Stimulated activated CD8-positive, alpha-beta memory T cell treated with anti-CD3 and anti-CD28 coated beads, Interleukin-12 subunit alpha, Interleukin-12 subunit beta, amount 100 ng/mL, for 24 hours (primary cell): ENCODE measurements at regions not wholly inside any gene's neighbourhood (a gene's known extent, or its start where the extent isn't known, plus 50 kb on each side); places are given as distances from the start of the nearest gene placed in this dataset.

Experiments used
- DNase-seq: peaks from one replicate; pipeline ENCODE4 v3.0.0-alpha.2; 2020; ENCODE audit errors: extremely low read depth

DNA sequence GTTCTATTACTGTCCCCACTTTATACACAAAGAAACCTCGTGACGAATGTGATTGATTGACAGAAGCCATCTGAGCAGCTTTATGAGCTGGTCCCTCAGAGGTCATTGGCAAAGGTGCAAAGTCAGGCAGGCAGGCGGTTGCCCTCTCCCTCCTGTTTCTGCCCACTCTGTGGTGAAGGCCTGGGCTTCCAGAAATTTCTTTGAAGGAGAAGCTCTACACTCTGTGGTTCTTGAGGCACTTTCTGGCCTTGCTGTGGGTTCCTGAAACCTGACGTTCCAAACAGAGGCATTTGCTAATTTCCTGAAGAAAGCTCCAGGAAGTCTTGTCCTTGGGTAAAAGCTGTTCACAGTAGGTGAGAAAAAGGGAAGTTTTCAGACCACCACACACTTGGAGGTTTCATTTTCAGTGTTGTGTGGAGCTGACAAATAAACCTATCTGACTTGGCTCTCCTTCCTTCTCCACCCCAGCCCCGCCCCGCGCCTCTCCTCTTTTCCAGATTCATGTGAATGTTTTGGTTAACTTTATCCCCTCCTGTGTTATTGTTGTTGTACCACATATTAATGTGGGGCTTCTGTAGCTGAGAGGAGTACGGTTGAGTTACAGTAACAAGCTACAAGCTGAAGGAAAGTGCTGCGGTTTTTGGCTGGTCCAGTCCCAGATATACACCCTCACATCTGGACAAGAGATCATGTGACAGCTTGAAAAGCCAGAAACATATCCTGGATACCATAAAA, 274.1 kb downstream of the CLIC5 start:
- no peak for DNase-seq

DNA sequence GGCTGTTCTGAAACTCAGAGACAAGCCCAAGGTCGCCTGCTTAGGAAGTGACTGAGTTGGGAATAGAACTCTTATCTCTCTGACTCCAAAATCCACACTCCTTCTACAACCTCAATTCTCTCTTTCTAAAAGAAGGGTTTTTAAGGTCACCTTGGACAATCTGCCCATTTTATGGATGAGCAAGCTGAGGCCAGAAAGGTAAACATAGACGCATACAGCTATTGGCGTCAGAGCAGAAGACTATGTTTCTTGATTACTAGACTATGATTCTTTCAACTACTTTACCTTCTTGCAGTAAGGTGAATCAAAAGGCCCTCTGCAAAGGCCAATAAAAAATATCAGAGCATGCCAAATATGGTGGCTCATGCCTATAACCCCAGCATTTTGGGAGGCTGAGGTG, 276.6 kb downstream of the CLIC5 start:
- DNase-seq, result no peak

DNA sequence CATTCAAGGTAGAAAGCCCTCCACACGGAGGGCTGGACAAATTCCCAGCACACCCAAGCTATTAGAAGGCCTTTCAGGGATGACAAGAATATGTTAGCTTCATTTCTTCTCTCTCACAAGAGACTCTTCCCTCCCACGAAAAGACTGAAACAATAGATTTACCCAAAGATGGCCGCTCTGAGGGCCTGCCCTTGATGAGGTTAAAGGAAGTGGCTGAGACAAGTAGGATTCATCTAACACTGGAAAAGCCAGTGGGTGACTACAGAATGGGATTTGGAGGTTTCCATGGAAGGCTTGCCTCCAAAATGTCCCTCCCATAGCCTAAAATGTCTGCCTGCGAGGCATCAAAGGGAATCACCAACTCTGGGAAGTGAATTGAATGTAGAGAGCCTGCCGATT, 277.6 kb downstream of the CLIC5 start:
- no peak for DNase-seq

DNA sequence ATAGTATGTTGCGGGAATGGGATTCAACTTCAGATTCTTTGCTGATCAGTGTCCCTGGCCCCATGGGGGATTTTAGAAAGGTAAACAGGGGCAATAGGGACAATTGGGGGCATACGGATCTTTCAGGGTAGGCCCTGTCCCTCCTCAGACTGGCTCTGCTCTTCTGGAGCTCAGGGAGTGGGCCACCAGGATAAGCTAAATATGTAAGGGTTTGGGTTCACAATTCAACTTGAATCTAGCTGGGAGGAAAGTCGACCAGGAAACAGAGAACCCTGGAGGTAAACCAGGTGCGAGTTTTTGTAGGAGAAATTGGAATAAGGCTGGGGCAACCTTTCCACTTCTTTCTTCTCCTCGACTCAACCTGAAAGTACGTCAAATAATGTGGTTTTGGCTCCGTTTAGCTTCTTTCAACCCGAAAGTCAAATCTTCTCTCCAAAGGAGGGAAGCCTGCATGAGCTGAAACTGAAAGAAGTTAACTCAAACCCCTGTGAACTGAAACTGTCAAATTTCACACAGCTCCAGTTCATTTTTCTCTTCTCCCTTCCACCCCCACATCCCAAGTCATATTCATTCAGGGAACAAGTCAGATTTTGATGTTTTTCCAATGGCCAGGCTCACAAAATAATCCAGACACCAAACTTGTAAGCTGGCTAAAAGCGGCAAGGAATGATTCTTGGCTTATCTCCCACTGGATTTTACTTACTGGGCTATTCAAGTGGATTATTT, 278.2 kb downstream of the CLIC5 start:
- no peak for DNase-seq

DNA sequence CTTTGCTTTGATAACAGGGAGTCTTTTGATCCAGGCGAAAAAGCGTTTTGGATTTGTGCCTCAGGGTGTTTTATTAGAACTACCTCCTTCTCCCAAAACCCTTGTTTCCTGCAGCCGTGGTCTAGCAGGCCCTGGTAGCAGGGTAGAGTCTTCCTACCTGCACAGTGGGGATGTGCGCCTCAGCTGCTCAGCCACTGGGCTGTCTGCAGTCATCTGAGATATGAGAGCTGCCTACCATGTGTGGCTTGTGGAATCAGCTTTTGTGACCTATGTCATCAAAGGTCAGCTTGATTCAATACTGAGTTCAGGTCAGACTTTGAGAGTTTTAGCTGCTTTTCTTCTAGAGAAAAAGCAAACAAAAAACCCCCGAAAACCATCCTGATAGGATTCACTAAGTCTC, 279.5 kb downstream of the CLIC5 start:
- no peak for DNase-seq

DNA sequence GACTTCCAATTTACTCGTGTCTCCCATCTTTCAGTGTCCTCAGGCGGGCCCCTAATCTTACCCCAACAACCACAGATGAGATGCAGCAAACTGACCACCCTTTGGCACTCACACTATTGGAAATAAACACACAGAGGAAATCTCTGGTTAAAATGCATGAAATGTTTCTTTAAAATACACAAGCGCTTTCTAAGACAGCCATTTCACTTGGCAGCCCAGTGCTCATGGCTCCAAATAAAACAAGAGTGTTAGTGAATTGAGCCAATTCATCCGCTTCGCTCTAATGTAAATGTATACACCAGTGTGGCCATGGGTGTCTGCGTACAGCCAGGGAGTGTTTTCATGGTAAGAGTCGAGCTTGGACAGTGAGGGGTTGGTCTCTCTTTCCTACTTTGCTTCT, 282.9 kb downstream of the CLIC5 start:
- DNase-seq, result no peak

DNA sequence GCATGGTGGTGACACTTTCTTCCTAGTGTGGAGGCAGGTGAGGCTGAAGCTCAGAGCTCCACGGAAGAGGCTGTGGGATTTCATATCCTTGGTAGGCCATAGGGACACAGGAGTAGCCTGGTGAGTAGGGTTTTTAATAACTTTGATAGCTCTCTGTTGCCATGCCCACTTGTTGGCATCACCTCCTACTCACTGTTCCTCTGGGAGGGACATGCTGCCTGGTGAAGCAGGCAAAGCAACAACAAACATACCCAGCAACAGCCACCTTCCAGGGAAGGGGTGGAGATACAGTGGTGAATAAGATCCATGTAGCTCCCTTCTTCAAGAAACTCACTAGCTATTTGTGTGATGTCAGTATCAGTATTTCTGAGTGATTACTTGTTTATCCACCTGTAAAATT, 285.4 kb downstream of the CLIC5 start:
- DNase-seq, result no peak

DNA sequence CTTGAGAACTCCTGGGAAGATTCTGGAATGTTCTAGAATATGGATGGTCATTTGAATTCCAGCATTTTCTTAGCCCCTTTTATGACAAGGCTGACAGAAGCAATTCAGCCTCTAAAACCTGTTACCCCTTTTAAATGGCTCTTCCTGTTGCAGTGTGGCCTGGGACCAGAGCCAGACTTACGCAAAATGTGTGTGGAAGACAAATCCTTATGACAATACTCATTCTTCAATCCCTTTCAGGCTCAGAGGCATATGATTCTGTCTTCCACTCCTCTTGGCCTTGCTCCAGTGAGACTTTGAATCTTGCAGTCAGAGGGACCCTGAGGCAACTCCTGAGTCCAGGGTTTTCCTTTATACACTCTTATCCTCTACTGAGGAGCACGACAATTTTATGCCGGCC, 287.0 kb downstream of the CLIC5 start:
- DNase-seq, result no peak

DNA sequence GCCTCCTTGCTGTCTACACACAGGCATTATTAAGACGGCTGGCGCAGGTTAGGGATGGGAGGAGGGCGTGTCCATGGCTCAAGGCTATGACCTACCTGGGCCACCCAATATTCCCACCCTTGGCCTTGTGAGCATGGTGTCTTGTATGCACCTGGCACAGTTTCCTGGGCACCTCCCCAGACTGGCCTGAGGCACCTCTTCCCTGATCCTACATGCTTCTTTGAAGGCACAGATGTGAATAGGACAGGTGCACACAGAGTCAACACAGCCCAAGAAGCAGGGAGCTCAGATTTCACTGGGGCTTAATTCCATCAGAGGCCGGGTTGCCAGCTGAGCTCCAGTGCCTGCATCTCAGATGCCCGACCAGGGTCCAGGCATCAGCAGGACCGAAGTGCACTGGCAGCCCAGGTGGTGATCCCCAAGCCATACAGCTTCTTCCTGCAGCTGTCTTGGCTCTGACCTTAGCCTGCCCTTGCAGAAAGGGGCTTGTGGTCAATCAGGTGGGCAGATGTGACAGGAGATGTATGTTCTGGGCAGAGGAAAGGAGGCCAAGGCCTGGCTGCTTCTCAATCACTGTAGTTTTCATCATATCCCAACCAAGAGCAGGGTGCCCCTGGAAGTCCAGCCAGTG, 287.7 kb downstream of the CLIC5 start:
- DNase-seq, result no peak

DNA sequence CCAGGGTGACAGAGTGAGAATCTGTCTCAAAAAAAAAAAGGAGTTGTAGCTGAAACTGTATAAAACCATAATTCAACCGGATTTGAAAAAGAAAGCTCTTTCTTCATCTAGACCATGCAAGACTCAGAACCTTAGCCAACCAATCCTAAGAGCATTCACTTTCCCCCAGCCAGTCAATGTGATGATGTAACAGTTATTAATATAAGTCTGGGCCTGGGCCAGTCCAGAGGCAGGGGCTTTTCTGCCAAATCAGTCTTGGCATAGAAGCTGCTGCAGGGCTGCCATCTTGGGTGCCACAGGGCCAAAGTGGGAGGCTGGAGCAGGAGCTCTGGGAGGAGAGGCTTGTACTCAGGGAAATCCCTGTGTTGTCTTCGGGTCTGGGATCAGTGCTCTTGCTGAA, 288.4 kb downstream of the CLIC5 start:
- no peak for DNase-seq

DNA sequence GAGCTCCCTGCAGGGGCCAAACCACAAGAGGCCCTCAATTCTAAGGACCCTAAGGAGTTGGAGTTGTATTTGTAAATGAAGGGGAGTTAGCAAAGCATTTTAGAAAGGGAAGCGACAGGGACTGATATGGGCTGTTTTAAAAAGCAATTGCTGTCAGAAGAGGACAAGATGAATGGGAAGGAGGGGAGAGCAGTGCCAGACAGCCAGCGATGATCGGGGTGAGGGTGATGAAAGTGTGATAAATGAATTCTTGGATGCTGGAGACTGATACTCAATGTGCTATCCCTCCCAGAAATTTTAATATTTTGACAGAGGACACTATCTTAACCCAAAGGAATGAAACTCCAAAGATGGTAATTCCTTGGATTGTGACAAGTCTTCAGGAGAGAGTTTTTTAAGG, 289.2 kb downstream of the CLIC5 start:
- DNase-seq, result no peak

DNA sequence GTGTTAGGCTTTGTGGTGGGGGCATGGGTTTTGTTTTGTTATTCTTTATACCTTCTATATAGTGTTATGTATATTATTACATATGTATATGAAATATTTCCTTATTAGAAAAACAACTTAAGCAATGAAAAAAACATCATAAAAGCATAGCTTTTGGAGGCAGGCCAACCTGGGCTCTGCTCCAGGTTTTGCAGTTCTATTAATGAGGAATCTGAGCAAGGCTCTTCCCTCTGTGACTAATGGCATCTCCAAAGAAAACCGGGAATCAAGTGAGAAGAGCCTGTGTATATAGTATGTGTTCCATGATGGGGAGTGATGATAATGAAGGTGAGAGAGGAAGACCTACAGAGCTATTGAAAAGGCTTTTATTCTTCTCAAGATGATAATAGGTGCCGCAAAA, 291.1 kb downstream of the CLIC5 start:
- DNase-seq, result no peak

DNA sequence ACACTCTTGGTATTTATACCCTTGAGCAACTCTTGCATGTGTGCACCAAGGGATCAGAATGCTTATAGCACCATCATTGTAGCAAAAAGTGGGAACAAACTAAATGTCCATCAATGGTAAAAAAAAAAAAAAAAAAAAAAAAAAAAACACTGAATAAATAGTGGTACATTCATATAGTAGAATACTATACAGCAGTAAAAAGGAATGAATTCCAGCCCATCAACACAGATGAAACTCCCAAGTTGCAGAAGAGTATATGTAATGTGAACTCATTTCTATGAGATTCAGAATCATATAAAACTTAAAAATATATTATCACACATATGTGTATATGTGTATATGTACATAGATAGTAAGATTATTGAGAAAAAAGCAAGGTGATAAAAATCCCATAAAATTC, 291.6 kb downstream of the CLIC5 start:
- DNase-seq, result no peak

DNA sequence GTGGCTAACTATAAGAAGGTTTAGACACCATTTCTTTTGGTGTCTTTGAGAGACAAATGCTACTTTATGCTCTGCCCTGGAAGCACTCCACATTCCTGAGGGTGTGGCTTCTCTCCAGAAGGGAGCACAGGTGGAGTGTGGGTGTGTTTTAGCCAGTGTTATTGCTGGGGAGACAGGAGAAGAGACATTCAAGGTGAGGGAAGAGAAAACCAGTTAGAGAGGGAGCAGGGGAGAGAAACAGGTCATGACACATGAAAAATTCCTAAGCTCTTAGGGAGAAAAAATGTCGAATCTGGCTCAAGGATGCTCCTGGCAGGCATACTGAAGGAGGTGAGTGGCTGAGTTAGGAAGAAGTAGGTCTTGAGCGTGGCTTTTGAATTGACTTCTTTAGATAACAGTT, 292.8 kb downstream of the CLIC5 start:
- DNase-seq, result no peak

DNA sequence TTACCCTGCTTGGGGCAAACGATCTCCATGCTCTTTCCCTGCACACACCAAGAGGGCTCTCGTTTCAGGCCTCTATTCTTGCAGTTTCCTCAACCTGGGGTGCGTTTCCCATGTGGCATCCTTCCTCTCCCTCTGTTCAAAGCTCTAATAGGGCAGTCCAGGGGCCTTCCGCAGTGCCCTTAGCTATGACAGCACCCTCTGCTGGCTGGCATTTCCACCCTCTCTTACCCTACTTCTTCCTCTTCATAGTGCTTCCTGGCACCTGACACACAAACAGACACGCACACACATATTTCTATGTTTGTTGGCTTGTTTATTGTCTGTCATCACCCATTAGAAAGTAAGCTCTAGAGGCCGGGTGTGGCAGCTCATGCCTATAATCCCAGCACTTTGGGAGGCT, 294.0 kb downstream of the CLIC5 start:
- DNase-seq, result no peak

DNA sequence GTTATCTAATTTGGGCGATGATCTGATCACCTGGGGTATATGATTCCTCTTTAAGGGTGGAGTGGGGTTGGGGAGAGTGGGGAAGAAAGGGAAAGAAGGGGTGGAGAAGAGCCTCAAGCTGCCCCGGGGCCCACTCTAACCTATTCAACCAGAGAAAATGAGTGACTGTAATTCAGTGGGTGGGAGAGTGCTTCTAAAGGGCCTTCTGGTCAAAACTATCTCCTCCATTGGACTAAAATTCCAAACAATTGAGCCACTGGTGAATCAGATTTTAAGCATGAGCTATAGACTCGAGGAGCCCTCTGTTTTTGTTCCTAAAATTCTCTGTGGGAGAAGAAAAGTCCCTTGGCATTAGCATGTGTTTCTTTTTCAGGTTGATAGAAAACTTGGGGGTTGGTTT, 296.8 kb downstream of the CLIC5 start:
- no peak for DNase-seq

DNA sequence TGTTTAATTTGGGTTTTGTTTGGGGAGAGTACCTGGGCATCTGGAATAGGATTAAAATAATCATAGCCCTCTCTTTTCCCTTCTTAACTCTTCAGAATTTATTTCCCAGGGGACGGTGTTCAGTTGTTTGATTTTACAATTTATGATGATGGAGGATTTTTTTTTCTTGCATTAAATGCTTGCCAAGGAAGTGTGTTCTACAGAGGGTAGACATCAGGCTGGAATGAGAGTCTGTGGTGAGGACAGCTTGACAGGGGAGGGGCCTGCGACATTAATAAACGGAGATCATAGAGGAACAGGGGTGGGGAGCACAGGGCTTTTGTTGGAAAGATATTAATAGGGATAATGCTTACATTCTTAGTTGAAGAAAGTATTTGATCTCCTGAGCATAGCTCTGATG, 297.5 kb downstream of the CLIC5 start:
- DNase-seq, result no peak

DNA sequence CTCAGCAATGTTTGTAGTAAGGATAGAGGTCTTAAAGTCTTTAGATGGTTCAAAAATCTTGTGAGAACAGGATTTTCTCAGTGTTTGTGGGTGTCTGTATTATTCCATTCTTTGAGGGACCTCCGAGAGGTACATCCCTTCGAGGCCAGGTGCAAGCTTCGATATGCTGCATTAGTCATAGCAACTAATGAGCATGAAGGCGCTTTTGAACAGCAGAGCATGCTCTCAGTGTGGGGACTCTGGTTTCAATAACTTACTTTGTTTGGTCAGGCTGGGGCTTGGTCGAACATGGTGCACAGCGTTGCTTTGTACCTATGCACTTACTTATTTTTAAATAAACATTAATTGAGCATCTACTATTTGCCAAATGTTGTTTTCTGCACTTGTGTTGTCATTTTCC, 297.9 kb downstream of the CLIC5 start:
- no peak for DNase-seq

DNA sequence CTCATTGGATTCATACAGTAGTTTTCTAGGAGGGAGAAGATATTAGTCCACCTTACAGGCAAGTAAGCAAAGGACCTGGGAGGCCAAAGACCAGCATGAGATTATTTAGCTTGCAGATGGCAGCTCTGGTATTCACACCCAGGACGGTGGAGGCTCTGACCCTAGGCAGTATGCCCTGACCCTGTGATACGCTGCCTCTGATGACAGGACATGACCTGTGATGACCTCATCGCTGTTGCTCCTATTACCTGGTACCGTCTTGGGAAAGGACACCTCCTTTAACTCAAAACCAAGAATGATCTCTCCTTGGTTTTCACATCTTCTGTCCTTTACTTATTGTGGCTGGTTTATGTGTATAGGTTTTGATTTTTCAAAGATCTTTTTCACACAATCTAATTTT, 298.6 kb downstream of the CLIC5 start:
- DNase-seq, result no peak

DNA sequence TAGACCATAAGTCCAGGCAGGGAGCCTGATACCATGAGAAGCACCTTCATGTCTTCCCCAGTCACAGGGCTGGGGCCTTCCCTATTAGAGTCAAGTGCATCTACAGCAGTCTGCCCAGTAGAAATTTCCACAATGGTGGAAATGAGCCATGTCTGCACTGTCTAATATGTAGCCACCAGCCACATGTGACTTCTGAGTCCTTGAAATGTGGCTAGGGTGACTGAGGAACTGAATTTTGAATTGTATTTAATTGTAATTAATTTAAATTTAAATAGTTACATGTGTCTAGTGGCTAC, 300.2 kb downstream of the CLIC5 start:
- DNase-seq, result no peak

DNA sequence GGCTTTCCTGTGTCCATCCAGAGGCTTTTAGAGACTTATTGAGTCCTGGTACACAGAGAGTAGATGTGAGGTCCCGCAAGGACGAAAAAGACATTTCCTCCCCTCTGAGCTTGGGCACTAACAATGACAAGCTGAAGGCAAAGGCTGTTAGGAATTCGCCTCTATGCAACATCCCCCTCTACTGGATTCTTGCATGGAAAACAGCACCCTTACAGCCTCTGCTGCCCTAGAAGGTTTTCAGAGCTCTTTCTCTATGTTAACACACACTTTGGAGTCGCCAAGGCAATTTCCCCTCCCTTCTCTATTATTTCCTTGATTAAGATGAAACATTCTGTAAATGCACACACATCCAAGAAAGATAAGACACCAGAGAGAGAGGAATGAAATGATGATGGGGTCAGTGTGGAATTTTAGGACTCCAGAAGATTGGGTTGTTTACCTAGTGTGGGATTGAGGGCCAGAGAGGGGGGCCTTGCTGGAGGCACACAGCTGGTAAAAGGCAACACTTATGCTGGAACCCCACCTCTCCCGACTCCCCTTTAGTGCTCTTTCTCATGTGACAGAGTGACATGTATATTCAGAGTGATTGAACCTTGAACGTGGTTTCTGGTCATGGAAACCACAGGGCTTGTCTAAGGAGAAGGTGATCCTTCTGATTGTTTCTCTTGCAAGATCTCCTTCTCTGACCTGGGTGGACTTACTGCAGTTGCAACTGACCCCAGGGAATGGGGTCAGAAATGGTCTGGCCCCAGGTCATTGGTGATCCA, 300.7 kb downstream of the CLIC5 start:
- no peak for DNase-seq

DNA sequence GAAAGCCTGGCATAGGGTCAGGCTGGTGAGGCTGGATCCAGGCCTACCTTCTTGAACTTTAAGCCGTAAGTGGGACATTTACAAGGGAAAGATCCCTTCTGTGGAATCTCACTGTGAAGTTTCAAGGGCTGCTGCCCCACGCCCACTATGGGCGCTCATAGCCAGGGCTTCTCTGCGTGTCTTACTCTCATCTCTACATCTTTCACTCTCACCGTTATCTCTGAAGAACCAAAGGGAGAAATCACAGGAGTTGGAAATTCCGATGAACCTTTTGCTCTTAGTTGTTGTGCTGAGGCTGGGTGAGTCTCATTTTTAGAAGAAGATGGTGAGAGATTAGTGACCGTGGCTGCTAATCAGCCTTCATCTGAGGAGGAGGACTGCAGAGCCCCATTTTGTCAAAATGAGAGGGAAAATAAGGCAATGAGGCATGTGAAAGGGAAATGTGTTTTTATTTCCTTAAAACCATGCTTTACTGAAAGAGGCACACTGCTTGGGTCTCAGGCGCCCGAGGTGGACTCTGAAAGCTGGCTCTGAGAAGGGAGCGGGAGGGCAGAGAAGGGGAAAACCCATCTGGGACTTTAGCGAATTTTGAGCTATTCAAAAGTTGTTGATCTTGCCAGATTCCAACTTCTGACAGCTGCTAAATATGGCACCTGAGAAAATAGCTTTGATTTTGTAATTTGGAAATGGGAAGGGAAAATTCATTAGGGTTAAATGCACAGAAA, 301.5 kb downstream of the CLIC5 start:
- no peak for DNase-seq
